Adrenal gland (tissue), 9 donors: ENCODE measurements at regions not wholly inside any gene's neighbourhood (a gene's known extent, or its start where the extent isn't known, plus 50 kb on each side); places are given as distances from the start of the nearest gene placed in this dataset.

Experiments used
- DNase-seq, 7 donors: peaks; one replicate each; pipeline ENCODE4 v3.0.0-alpha.2; 2019 to 2020
- H3K27ac ChIP-seq, 5 donors: fragments of 200-600 bp; sonication (generic) in 4 of 5; 1 replicate in 3 of 5; 2 replicates in 2 of 5; pipeline versions ENCODE4 v1.5.1 to v1.8.0; 2016 to 2020; ENCODE audit warnings: mild to moderate bottlenecking in 1 of 5
- H3K27me3 ChIP-seq: fragments of 200-600 bp; 2 replicates; pipeline ENCODE4 v1.8.0; 2021
- H3K36me3 ChIP-seq, 2 donors: fragments of 200-600 bp; replicated peaks in 1 of 2; 1 replicate in 1 of 2; 2 replicates in 1 of 2; pipeline versions ENCODE4 v1.5.1 to v1.8.0; 2018 to 2022
- H3K4me1 ChIP-seq, 2 donors: fragments of 200-600 bp; replicated peaks in 1 of 2; 1 replicate in 1 of 2; 2 replicates in 1 of 2; pipeline versions ENCODE4 v1.5.1 to v1.8.0; 2018 to 2021
- H3K4me3 ChIP-seq, 4 donors: fragments of 200-600 bp; sonication (generic) in 3 of 4; one replicate each; pipeline ENCODE4 v1.5.1; 2016 to 2018
- H3K9me3 ChIP-seq, 3 donors: fragments of 200-600 bp; sonication (generic) in 1 of 3; replicated peaks in 1 of 3; 1 replicate in 2 of 3; 2 replicates in 1 of 3; pipeline versions ENCODE4 v1.5.1 to v1.8.0; 2016 to 2021
- CTCF ChIP-seq, 6 experiments: fragments of 450-650 bp in 4 of 6; fragments of 200-600 bp in 2 of 6; sonication (generic) in 1 of 6; IDR thresholded peaks; 1 replicate in 5 of 6; 2 replicates in 1 of 6; pipeline versions ENCODE4 v1.5.1 to v1.8.0; 2016 to 2021; ENCODE audit warnings: antibody characterized with exemption in 6 of 6, mild to moderate bottlenecking in 2 of 6, moderate library complexity in 1 of 6
- POLR2A ChIP-seq, 2 donors: fragments of 450-650 bp; IDR thresholded peaks; one replicate each; pipeline ENCODE4 v1.6.1; 2017; ENCODE audit warnings: antibody characterized with exemption in 2 of 2, mild to moderate bottlenecking in 2 of 2, moderate library complexity in 1 of 2
- WGBS, 4 donors: extraction: QIAGEN DNeasy Blood & Tissue Kit in 2 of 4; methylation state at CpG; one replicate each; pipeline versions ENCODE4 v1.1.5 to v1.1.7; 2013 to 2017; 5-methylcytosine and 5-hydroxymethylcytosine counted together
- intact Hi-C, 2 donors: fragments of 100-400 bp; cut with DNase I; formaldehyde crosslinking; loops; one replicate each; pipeline versions ENCODE4 v1.14.1 to v1.15.0; 2022 to 2023
- donor health status: healthy with polysubstance abuse.
- donor health status: Bipolar disorder and iron deficiency.
- donor health status: DM: yes; HTN: yes; CAD: no.
- donor health status: DM: no; HTN: no; CAD: no.
- donor health status: DM: no; HTN: no; CAD: no.

GRCh38 chr1:58993403-58993802, 209.6 kb upstream of the JUN start:
- H3K27me3 ChIP-seq, result no peaks in the 10 kb centered on the region
- H3K4me3 ChIP-seq, result no peak overlapping the region
- H3K4me1 ChIP-seq, result no peaks in the 10 kb centered on the region
- H3K27ac ChIP-seq, result no peak overlapping the region
- no peaks in the 10 kb centered on the region for H3K36me3 ChIP-seq
- 80 to 88% (median 83%) methylated on average over 3 of the region's 3 CpGs for WGBS, 4 donors
- intact Hi-C loops, result no loop called here
- peak in 1 of 7 donors; percentile 9 for DNase-seq
- H3K9me3 ChIP-seq, result no peaks in the 10 kb centered on the region
- no peak for TF ChIP-seq POLR2A (IDR thresholded peaks at IDR 0.05)
- TF ChIP-seq CTCF (IDR thresholded peaks at IDR 0.05), result no peak

DNA sequence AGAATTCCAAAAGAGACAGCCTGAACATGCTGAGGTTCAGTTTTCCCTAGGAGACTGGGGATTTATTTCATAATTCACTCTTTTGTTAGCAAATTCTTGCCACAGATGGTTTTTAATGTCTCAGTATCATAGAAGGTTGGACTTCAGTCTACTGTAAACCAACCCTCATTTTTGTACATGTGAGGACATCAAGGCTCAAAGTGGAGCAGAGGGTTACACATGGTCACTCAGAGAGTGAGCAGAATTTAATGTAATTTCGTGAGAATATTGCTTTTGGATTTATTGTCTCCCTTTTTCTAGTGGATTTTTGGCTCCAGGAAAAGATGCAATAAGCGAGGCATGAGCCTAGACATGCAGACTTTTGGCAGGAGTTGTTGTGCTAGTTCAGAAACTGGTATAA, 210.8 kb upstream of the JUN start:
- no peaks in the 10 kb centered on the region for H3K36me3 ChIP-seq
- intact Hi-C loops, result no loop called here

GRCh38 chr1:58996341-58997059, 212.7 kb upstream of the JUN start:
- intact Hi-C loops, result no loop called here
- no peak for DNase-seq
- Histone ChIP-seq H3K9me3 (no peaks in the 10 kb centered on the region), H3K4me3 (no peak overlapping the region), H3K36me3 (no peaks in the 10 kb centered on the region), H3K4me1 (no peaks in the 10 kb centered on the region), H3K27me3 (no peaks in the 10 kb centered on the region), H3K27ac (no peak overlapping the region)
- TF ChIP-seq CTCF (IDR thresholded peaks at IDR 0.05), result no peak
- no peak for TF ChIP-seq POLR2A (IDR thresholded peaks at IDR 0.05)
- WGBS, 4 donors, result 97 to 100% (median 97%) methylated on average over 2 of the region's 2 CpGs

More for the DNA sequence above, 210.8 kb upstream of the JUN start:
- no peak for TF ChIP-seq CTCF (IDR thresholded peaks at IDR 0.05)
- no peak for TF ChIP-seq POLR2A (IDR thresholded peaks at IDR 0.05)
- H3K4me3 ChIP-seq, result no peak overlapping the region
- no peaks in the 10 kb centered on the region for H3K4me1 ChIP-seq
- no peaks in the 10 kb centered on the region for H3K27me3 ChIP-seq
- 61 to 82% (median 77%) methylated on average over 2 of the region's 2 CpGs for WGBS, 4 donors
- no peaks in the 10 kb centered on the region for H3K9me3 ChIP-seq
- no peak for DNase-seq
- H3K27ac ChIP-seq, result no peak overlapping the region

- no peak for DNase-seq
- Histone ChIP-seq H3K9me3 (no peaks in the 10 kb centered on the region), H3K36me3 (no peaks in the 10 kb centered on the region), H3K4me3 (no peak overlapping the region), H3K4me1 (no peaks in the 10 kb centered on the region), H3K27ac (no peak overlapping the region), H3K27me3 (no peaks in the 10 kb centered on the region)
- WGBS, 4 donors, result 82 to 94% (median 88%) methylated on average over 1 of the region's 1 CpG
- intact Hi-C loops, result no loop called here
- TF ChIP-seq POLR2A (IDR thresholded peaks at IDR 0.05) (no peak), CTCF (IDR thresholded peaks at IDR 0.05) (no peak)
These were observed 213.2 kb upstream of the JUN start for GRCh38 chr1:58997060-58997411.
